Lung (tissue), 11 donors: ENCODE measurements at regions not wholly inside any gene's neighbourhood (a gene's known extent, or its start where the extent isn't known, plus 50 kb on each side); places are given as distances from the start of the nearest gene placed in this dataset.

ENCODE experiments used
- ATAC-seq: fragments of 200-7000 bp; cut with Tn5 transposase; one replicate; pipeline ENCODE4 v1.9.1; 2020; ENCODE audit warnings: moderate number of reproducible peaks; ENCODE audit not compliant: insufficient read depth, low FRiP score
- DNase-seq, 3 donors: peaks; one replicate each; pipeline ENCODE4 v3.0.0-alpha.2; 2013 to 2017
- H3K27ac ChIP-seq, 2 donors: one replicate each; pipeline ENCODE4 v1.5.1; 2013; ENCODE audit warnings: mild to moderate bottlenecking in 2 of 2, moderate library complexity in 2 of 2, control low read depth in 1 of 2, inconsistent platforms in 1 of 2, low read depth in 1 of 2, low read length in 1 of 2
- H3K27me3 ChIP-seq, 3 donors: one replicate each; pipeline ENCODE4 v1.5.1; 2013; ENCODE audit warnings: low read length in 2 of 3; ENCODE audit not compliant: control insufficient read depth in 3 of 3, insufficient read depth in 3 of 3
- H3K36me3 ChIP-seq, 4 donors: one replicate each; pipeline ENCODE4 v1.5.1; 2013; ENCODE audit warnings: low read length in 4 of 4, mild to moderate bottlenecking in 1 of 4, moderate library complexity in 1 of 4; ENCODE audit not compliant: control insufficient read depth in 4 of 4, insufficient read depth in 4 of 4
- H3K4me1 ChIP-seq, 5 donors: one replicate each; pipeline ENCODE4 v1.5.1; 2013; ENCODE audit warnings: low read length in 5 of 5, mild to moderate bottlenecking in 2 of 5, moderate library complexity in 1 of 5; ENCODE audit not compliant: control insufficient read depth in 5 of 5, insufficient read depth in 5 of 5
- H3K4me3 ChIP-seq: one replicate; pipeline ENCODE4 v1.5.1; 2013; ENCODE audit warnings: mild to moderate bottlenecking, control low read depth, moderate library complexity
- H3K9ac ChIP-seq, 2 donors: one replicate each; pipeline ENCODE4 v1.5.1; 2013; ENCODE audit warnings: low read length in 2 of 2, control low read depth in 1 of 2; ENCODE audit not compliant: insufficient read depth in 1 of 2
- H3K9me3 ChIP-seq, 4 donors: one replicate each; pipeline ENCODE4 v1.5.1; 2013; ENCODE audit warnings: low read length in 3 of 4, mild to moderate bottlenecking in 1 of 4, moderate library complexity in 1 of 4; ENCODE audit not compliant: control insufficient read depth in 4 of 4, insufficient read depth in 3 of 4
- WGBS, 2 donors: extraction: QIAGEN DNeasy Blood & Tissue Kit; methylation state at CpG; one replicate each; pipeline ENCODE4 v1.1.7; 2013; 5-methylcytosine and 5-hydroxymethylcytosine counted together
- TF ChIP-seq, protein P1 (sequence below): IDR thresholded peaks from 2 replicates; pipeline ENCODE4 v1.5.1; 2012; ENCODE audit warnings: mild to moderate bottlenecking; ENCODE audit errors: control extremely low read depth, extremely low read depth
- donor health status: control.
- donor health status: control.
- donor health status: Bipolar disorder and iron deficiency.
- donor health status: healthy.
- donor health status: DM: yes; HTN: yes; CAD: no.

DNA sequence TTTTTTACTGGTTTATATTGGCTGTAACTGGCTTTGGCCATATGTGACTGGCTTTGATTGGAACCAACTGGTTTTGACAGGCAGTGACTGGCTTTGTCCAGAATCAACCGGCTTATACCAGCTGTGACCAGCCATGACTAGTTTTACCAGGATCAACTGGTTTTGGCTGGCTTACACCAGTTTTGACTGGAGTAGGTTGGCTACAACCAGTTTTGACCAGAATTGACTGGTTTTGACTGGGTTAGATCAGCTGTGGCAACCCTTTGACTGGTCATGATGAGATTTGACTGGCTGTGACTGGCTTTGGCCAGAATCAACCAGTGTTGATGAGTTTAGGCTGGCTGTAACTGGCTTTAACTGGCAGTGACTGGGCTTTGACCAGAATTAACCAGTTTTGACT, 169.2 kb upstream of the AMOT start:
- TF ChIP-seq, protein P1, sequence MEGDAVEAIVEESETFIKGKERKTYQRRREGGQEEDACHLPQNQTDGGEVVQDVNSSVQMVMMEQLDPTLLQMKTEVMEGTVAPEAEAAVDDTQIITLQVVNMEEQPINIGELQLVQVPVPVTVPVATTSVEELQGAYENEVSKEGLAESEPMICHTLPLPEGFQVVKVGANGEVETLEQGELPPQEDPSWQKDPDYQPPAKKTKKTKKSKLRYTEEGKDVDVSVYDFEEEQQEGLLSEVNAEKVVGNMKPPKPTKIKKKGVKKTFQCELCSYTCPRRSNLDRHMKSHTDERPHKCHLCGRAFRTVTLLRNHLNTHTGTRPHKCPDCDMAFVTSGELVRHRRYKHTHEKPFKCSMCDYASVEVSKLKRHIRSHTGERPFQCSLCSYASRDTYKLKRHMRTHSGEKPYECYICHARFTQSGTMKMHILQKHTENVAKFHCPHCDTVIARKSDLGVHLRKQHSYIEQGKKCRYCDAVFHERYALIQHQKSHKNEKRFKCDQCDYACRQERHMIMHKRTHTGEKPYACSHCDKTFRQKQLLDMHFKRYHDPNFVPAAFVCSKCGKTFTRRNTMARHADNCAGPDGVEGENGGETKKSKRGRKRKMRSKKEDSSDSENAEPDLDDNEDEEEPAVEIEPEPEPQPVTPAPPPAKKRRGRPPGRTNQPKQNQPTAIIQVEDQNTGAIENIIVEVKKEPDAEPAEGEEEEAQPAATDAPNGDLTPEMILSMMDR, result no peak
- no peak for ATAC-seq

DNA sequence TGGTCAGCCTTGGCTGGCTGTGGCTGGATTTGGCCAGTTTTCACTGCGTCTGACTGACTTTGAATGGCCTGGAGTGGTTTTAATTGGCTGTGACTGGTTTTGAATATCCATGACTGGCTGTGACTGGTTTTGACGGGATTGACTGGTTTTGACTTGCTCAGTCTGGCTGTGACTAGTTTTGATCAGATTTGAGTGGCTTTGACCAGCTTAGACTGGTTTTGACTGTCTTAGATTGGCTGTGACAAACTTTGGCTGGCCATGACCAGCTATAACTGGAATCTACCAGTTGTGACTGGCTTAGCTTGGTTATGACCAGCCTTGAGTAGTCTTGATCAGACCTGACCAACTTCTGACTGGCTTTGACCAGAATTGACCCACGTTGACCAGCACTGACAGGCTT, 168.4 kb upstream of the AMOT start:
- Histone ChIP-seq H3K9ac (no peak overlapping the region), H3K9me3 (peaks cover 0 to 11% (median 0%) of the 10 kb centered on the region in 4 donors), H3K27ac (no peak overlapping the region), H3K4me1 (no peaks in the 10 kb centered on the region), H3K4me3 (no peak overlapping the region), H3K27me3 (peaks cover 0 to 18% (median 0%) of the 10 kb centered on the region in 3 donors), H3K36me3 (no peaks in the 10 kb centered on the region)
- no peak for ATAC-seq
- 67 to 78% methylated on average over 3 of the region's 3 CpGs for whole genome bisulfite sequencing, 2 donors
- no peak for DNase-seq
- TF ChIP-seq, protein P1, result no peak

More for the DNA sequence above, 169.2 kb upstream of the AMOT start:
- Histone ChIP-seq H3K4me3 (no peak overlapping the region), H3K9ac (no peak overlapping the region), H3K27me3 (peaks cover 0 to 19% (median 4%) of the 10 kb centered on the region in 3 donors), H3K27ac (no peak overlapping the region), H3K4me1 (no peaks in the 10 kb centered on the region), H3K9me3 (peaks cover 0 to 11% (median 0%) of the 10 kb centered on the region in 4 donors), H3K36me3 (no peaks in the 10 kb centered on the region)
- no peak for DNase-seq
- WGBS, 2 donors, result 85 to 95% methylated on average over 1 of the region's 1 CpG

- WGBS, 2 donors, result 79 to 92% methylated on average over 6 of the region's 6 CpGs
- H3K9ac ChIP-seq, result no peak overlapping the region
- no peak for ATAC-seq
- no peak for DNase-seq
- H3K9me3 ChIP-seq, result no peaks in the 10 kb centered on the region
- TF ChIP-seq, protein P1, result no peak
- H3K4me1 ChIP-seq, result no peaks in the 10 kb centered on the region
- H3K36me3 ChIP-seq, result no peaks in the 10 kb centered on the region
- peaks cover 0 to 43% (median 4%) of the 10 kb centered on the region in 3 donors for H3K27me3 ChIP-seq
- H3K4me3 ChIP-seq, result no peak overlapping the region
- H3K27ac ChIP-seq, result no peak overlapping the region
Observed at GRCh38 chrX:113001836-113002235, 161.2 kb upstream of the AMOT start.

- TF ChIP-seq, protein P1, result no peak
- no peaks in the 10 kb centered on the region for H3K36me3 ChIP-seq
- no peaks in the 10 kb centered on the region for H3K4me1 ChIP-seq
- H3K27ac ChIP-seq, result no peak overlapping the region
- 46 to 71% methylated on average over 1 of the region's 1 CpG for WGBS, 2 donors
- no peak overlapping the region for H3K9ac ChIP-seq
- peaks cover 0 to 47% (median 4%) of the 10 kb centered on the region in 3 donors for H3K27me3 ChIP-seq
- H3K9me3 ChIP-seq, result no peaks in the 10 kb centered on the region
- ATAC-seq (no peak), DNase-seq (no peak)
- no peak overlapping the region for H3K4me3 ChIP-seq
Observed at GRCh38 chrX:112997991-112998390, 157.4 kb upstream of the AMOT start.
